ENCODE measurements at regions not wholly inside any gene's neighbourhood (a gene's known extent, or its start where the extent isn't known, plus 50 kb on each side); places are given as distances from the start of the nearest gene placed in this dataset.

GRCh38 chr13:74662905-74663304 is 528.7 kb upstream of the KLF12 start:
- DNase-seq (ENCODE audit: low read depth, low spot score) (no peak), ATAC-seq (no peak)
- Histone ChIP-seq H3K4me3 (ENCODE audit: low read depth in 2 of 2, low read length in 2 of 2) (no peak overlapping the region), H3K36me3 (ENCODE audit: control insufficient read depth, insufficient read depth, low read length) (no peaks in the 10 kb centered on the region), H3K27ac (ENCODE audit: low read length) (no peak overlapping the region), H3K4me1 (ENCODE audit: control insufficient read depth, insufficient read depth, low read length) (no peaks in the 10 kb centered on the region), H3K9me3 (ENCODE audit: control insufficient read depth, insufficient read depth, low read depth, low read length) (no peaks in the 10 kb centered on the region), H3K27me3 (ENCODE audit: control insufficient read depth, insufficient read depth, low read length) (no peaks in the 10 kb centered on the region)
- POLR2A ChIA-PET: no interaction called here
- intact Hi-C loops (cut with micrococcal nuclease; ENCODE audit: unreplicated experiment): no loop called here
- in situ Hi-C loops (cut with HindIII; ENCODE audit: low pct_unique_long_range_greater_than_20kb, low sequenced_read_pairs): no loop called here
- CTCF ChIA-PET: no interaction called here
- TF ChIP-seq TCF7L2 (IDR thresholded peaks at IDR 0.05; ENCODE audit: low read depth, low read length): no peak
- no peak for TF ChIP-seq SIN3A (IDR thresholded peaks at IDR 0.05; ENCODE audit: borderline replicate concordance, insufficient read depth, low read depth, low read length)
- no peak for TF ChIP-seq POLR2AphosphoS5 (IDR thresholded peaks at IDR 0.05; ENCODE audit: low read depth, low read length)
- TF ChIP-seq REST (IDR thresholded peaks at IDR 0.05; ENCODE audit: insufficient read depth in 1 of 2, low read depth in 2 of 2, low read length in 1 of 2): no peak
- TF ChIP-seq CTCF (IDR thresholded peaks at IDR 0.05): no peak
- no TSS peak for BruUV-seq (replicated peaks)

- in situ Hi-C loops (cut with HindIII; ENCODE audit: low pct_unique_long_range_greater_than_20kb, low sequenced_read_pairs) (no loop called here), intact Hi-C loops (cut with micrococcal nuclease; ENCODE audit: unreplicated experiment) (no loop called here)
- ChIA-PET POLR2A (no interaction called here), CTCF (no interaction called here)
- ATAC-seq (no peak), DNase-seq (ENCODE audit: low read depth, low spot score) (no peak)
- no TSS peak for BruUV-seq (replicated peaks)
- H3K27ac ChIP-seq (ENCODE audit: low read length): no peak overlapping the region
- no peaks in the 10 kb centered on the region for H3K4me1 ChIP-seq (ENCODE audit: control insufficient read depth, insufficient read depth, low read length)
- H3K36me3 ChIP-seq (ENCODE audit: control insufficient read depth, insufficient read depth, low read length): no peaks in the 10 kb centered on the region
- H3K9me3 ChIP-seq (ENCODE audit: control insufficient read depth, insufficient read depth, low read depth, low read length): no peaks in the 10 kb centered on the region
- H3K4me3 ChIP-seq (ENCODE audit: low read depth in 2 of 2, low read length in 2 of 2): no peak overlapping the region
- no peaks in the 10 kb centered on the region for H3K27me3 ChIP-seq (ENCODE audit: control insufficient read depth, insufficient read depth, low read length)
- no peak for TF ChIP-seq TCF7L2 (IDR thresholded peaks at IDR 0.05; ENCODE audit: low read depth, low read length)
- TF ChIP-seq POLR2AphosphoS5 (IDR thresholded peaks at IDR 0.05; ENCODE audit: low read depth, low read length): no peak
- TF ChIP-seq SIN3A (IDR thresholded peaks at IDR 0.05; ENCODE audit: borderline replicate concordance, insufficient read depth, low read depth, low read length): no peak
- TF ChIP-seq REST (IDR thresholded peaks at IDR 0.05; ENCODE audit: insufficient read depth in 1 of 2, low read depth in 2 of 2, low read length in 1 of 2): no peak
- TF ChIP-seq CTCF (IDR thresholded peaks at IDR 0.05): no peak
Observed at GRCh38 chr13:74661851-74662250, 527.6 kb upstream of the KLF12 start.

Data from Panc1 (cell line).